ENCODE measurements at regions not wholly inside any gene's neighbourhood (a gene's known extent, or its start where the extent isn't known, plus 50 kb on each side); places are given as distances from the start of the nearest gene placed in this dataset.

GRCh38 chr2:167759531-167759930 is 487.9 kb downstream of the STK39 start:
- 77% methylated on average over 3 of the region's 3 CpGs for WGBS (ENCODE audit: low lambda C conversion rate)
- Histone ChIP-seq H3K4me1 (ENCODE audit: control insufficient read depth in 1 of 2, insufficient read depth in 2 of 2, low read depth in 1 of 2, low read length in 1 of 2) (no peaks in the 10 kb centered on the region), H3K4me3 (ENCODE audit: low read depth in 2 of 2, low read length in 1 of 2) (no peak overlapping the region), H3F3A (replicated peaks; ENCODE audit: insufficient read depth) (no peaks in the 10 kb centered on the region), H4K20me1 (ENCODE audit: insufficient read depth) (no peaks in the 10 kb centered on the region), H3K9ac (no peak overlapping the region), H3K27ac (ENCODE audit: low read depth in 2 of 2, low read length in 1 of 2) (no peak overlapping the region), H3K79me2 (ENCODE audit: insufficient read depth) (no peaks in the 10 kb centered on the region), H3K9me2 (no peaks in the 10 kb centered on the region), H2AFZ (ENCODE audit: low read depth) (no peak overlapping the region), H3K36me3 (replicated peaks in 1 of 2; ENCODE audit: control insufficient read depth in 1 of 2, insufficient read depth in 2 of 2, low read length in 1 of 2) (no peaks in the 10 kb centered on the region), H3K9me3 (no peaks in the 10 kb centered on the region), H3K27me3 (ENCODE audit: insufficient read depth) (no peaks in the 10 kb centered on the region), H3K4me2 (no peak overlapping the region)
- TF ChIP-seq SMC3 (IDR thresholded peaks at IDR 0.05; ENCODE audit: low read depth, low read length) = no peak
- TF ChIP-seq FOXJ3 (CRISPR knock-in tag; IDR thresholded peaks at IDR 0.05) = no peak
- TF ChIP-seq YY1 (IDR thresholded peaks at IDR 0.05; ENCODE audit: low read depth) = no peak
- TF ChIP-seq CHD2 (IDR thresholded peaks at IDR 0.05; ENCODE audit: low read length, partially characterized antibody) = no peak
- TF ChIP-seq TAF1 (IDR thresholded peaks at IDR 0.05; ENCODE audit: borderline replicate concordance, low read depth, low read length) = no peak
- no peak for TF ChIP-seq REST (IDR thresholded peaks at IDR 0.05; ENCODE audit: low read depth, low read length)
- no peak for TF ChIP-seq USF1 (IDR thresholded peaks at IDR 0.05; ENCODE audit: borderline replicate concordance, low read depth)
- TF ChIP-seq ELF1 (IDR thresholded peaks at IDR 0.05) = no peak
- no peak for TF ChIP-seq FOSL2 (IDR thresholded peaks at IDR 0.05; ENCODE audit: borderline replicate concordance, low read depth)
- ChIA-PET POLR2A (no interaction called here), CTCF (interaction anchor here (0.7 to 1.8 kb wide), 2 partner anchors 26 to 359 kb away, joined by 3 to 6 read pairs; no protein-coding TSS in a partner anchor)
- DNase-seq = no peak

- no peak overlapping the region for H3K4me3 ChIP-seq (ENCODE audit: low read depth in 2 of 2, low read length in 1 of 2)
- ChIA-PET POLR2A (no interaction called here), CTCF (interaction anchor here (1.8 kb wide), 1 partner anchor 360 kb away, joined by 6 read pairs; no protein-coding TSS in a partner anchor)
- H3K9me3 ChIP-seq = no peaks in the 10 kb centered on the region
- H3K9me2 ChIP-seq = no peaks in the 10 kb centered on the region
- no peak overlapping the region for H3K4me2 ChIP-seq
- no peaks in the 10 kb centered on the region for H3K27me3 ChIP-seq (ENCODE audit: insufficient read depth)
- no peak overlapping the region for H2AFZ ChIP-seq (ENCODE audit: low read depth)
- no peaks in the 10 kb centered on the region for H4K20me1 ChIP-seq (ENCODE audit: insufficient read depth)
- H3K9ac ChIP-seq = no peak overlapping the region
- H3K36me3 ChIP-seq (replicated peaks in 1 of 2; ENCODE audit: control insufficient read depth in 1 of 2, insufficient read depth in 2 of 2, low read length in 1 of 2) = no peaks in the 10 kb centered on the region
- H3F3A ChIP-seq (replicated peaks; ENCODE audit: insufficient read depth) = no peaks in the 10 kb centered on the region
- H3K4me1 ChIP-seq (ENCODE audit: control insufficient read depth in 1 of 2, insufficient read depth in 2 of 2, low read depth in 1 of 2, low read length in 1 of 2) = no peaks in the 10 kb centered on the region
- no peak for DNase-seq
- H3K27ac ChIP-seq (ENCODE audit: low read depth in 2 of 2, low read length in 1 of 2) = no peak overlapping the region
- H3K79me2 ChIP-seq (ENCODE audit: insufficient read depth) = no peaks in the 10 kb centered on the region
- 65% methylated on average over 5 of the region's 6 CpGs for WGBS (ENCODE audit: low lambda C conversion rate)
- no peak for TF ChIP-seq TCF12 (IDR thresholded peaks at IDR 0.05)
- no peak for TF ChIP-seq IRF3 (IDR thresholded peaks at IDR 0.05; ENCODE audit: low read depth, low read length)
- TF ChIP-seq SIN3A (IDR thresholded peaks at IDR 0.05; ENCODE audit: borderline replicate concordance, low read depth, low read length) = no peak
- TF ChIP-seq USF1 (IDR thresholded peaks at IDR 0.05; ENCODE audit: borderline replicate concordance, low read depth) = no peak
- no peak for TF ChIP-seq RAD21 (IDR thresholded peaks at IDR 0.05; ENCODE audit: low read length)
- TF ChIP-seq POLR2AphosphoS5 (IDR thresholded peaks at IDR 0.05; ENCODE audit: low read depth, low read length) = no peak
- no peak for TF ChIP-seq FOXJ3 (CRISPR knock-in tag; IDR thresholded peaks at IDR 0.05)
- no peak for TF ChIP-seq EZH2phosphoT487 (IDR thresholded peaks at IDR 0.05; ENCODE audit: borderline replicate concordance, low read depth)
- no peak for TF ChIP-seq RXRA (IDR thresholded peaks at IDR 0.05; ENCODE audit: borderline replicate concordance, low read depth)
Measured at GRCh38 chr2:167758292-167758691, 489.1 kb downstream of the STK39 start.

Measured in SK-N-SH (cell line).